Heart left ventricle (tissue), 13 donors: ENCODE measurements at regions not wholly inside any gene's neighbourhood (a gene's known extent, or its start where the extent isn't known, plus 50 kb on each side); places are given as distances from the start of the nearest gene placed in this dataset.

ENCODE experiments used
- POLR2A ChIP-seq, 2 donors: fragments of 450-650 bp; IDR thresholded peaks; one replicate each; pipeline ENCODE4 v1.6.1; 2017; ENCODE audit warnings: antibody characterized with exemption in 2 of 2, mild to moderate bottlenecking in 2 of 2, moderate library complexity in 2 of 2
- TF ChIP-seq, protein P1 (sequence below), 12 donors: fragments of 200-600 bp; sonication (generic) in 4 of 12; IDR thresholded peaks; one replicate each; pipeline versions ENCODE4 v1.5.0 to v1.8.0; 2018 to 2022; ENCODE audit warnings: antibody characterized with exemption in 12 of 12, mild to moderate bottlenecking in 5 of 12
- donor health status: ischemic (EF 13 %, LVEDD 7.1; RV severe dilation, severe dysfunction).
- donor health status: DM: no; HTN: yes; CAD: no.
- donor health status: DM: no; HTN: no; CAD: no.
- donor health status: ischemic (EF 25% LVEDD 6.9; RV normal size, moderate dysfunction).
- donor health status: ischemic (EF 25% LVEDD 5.7; RV mildly dilated, moderate dysfunction).
- donor health status: ischemic (EF 35%, LVEDD 5.7; RV mildly dilated, moderate dysfunction).
- donor health status: nonischemic (EF 11% LVEDD 7.7; RV severe dilation, severe dysfunction).
- donor health status: DM: yes; HTN: yes; CAD: no.
- donor health status: PGD.
- donor health status: ischemic (EF 29% LVEDD 5.4; RV normal size, mild dysfunction).
- donor health status: nonischemic (EF 23%, LVEDD 6.1; RV moderate dilation, normal function).

GRCh38 chr5:60437308-60437707 is 262.7 kb downstream of the DEPDC1B start:
- TF ChIP-seq, protein P1, sequence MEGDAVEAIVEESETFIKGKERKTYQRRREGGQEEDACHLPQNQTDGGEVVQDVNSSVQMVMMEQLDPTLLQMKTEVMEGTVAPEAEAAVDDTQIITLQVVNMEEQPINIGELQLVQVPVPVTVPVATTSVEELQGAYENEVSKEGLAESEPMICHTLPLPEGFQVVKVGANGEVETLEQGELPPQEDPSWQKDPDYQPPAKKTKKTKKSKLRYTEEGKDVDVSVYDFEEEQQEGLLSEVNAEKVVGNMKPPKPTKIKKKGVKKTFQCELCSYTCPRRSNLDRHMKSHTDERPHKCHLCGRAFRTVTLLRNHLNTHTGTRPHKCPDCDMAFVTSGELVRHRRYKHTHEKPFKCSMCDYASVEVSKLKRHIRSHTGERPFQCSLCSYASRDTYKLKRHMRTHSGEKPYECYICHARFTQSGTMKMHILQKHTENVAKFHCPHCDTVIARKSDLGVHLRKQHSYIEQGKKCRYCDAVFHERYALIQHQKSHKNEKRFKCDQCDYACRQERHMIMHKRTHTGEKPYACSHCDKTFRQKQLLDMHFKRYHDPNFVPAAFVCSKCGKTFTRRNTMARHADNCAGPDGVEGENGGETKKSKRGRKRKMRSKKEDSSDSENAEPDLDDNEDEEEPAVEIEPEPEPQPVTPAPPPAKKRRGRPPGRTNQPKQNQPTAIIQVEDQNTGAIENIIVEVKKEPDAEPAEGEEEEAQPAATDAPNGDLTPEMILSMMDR (IDR thresholded peaks at IDR 0.05): no peak
- TF ChIP-seq POLR2A (IDR thresholded peaks at IDR 0.05): no peak
